HCT116 (cell line): ENCODE measurements at regions not wholly inside any gene's neighbourhood (a gene's known extent, or its start where the extent isn't known, plus 50 kb on each side); places are given as distances from the start of the nearest gene placed in this dataset.
"Not testable (repeated sequence)": the region's sequence is repeated elsewhere in the genome, so short reads cannot be mapped to it uniquely, and the experiment has no call there.

Experiments used
- ATAC-seq: fragments of 200-7000 bp; cut with Tn5 transposase; 2 replicates; pipeline ENCODE4 v1.9.1; 2020; ENCODE audit warnings: mild to moderate bottlenecking, moderate library complexity
- BruUV-seq: library from RNA; stranded (reverse); fragments of 400-500 nt; replicated peaks from 2 replicates; lab custom pipeline; 2021; lab: Mats Ljungman, UMichigan
- CTCF ChIA-PET: fragments of 300-600 bp; sonication (Branson Sonifier 250); formaldehyde crosslinking; loops from one replicate; lab custom pipeline; 2021; ENCODE audit warnings: antibody characterized with exemption; lab: Charles Lee
- POLR2A ChIA-PET: fragments of 300-600, 350-600 bp; sonication (Branson Sonifier 250); formaldehyde crosslinking; loops from one replicate; lab custom pipeline; 2021; ENCODE audit warnings: antibody characterized with exemption; lab: Charles Lee
- RAD21 ChIA-PET, 2 experiments: fragments of 300-600 bp; sonication (Branson Sonifier 250); formaldehyde crosslinking; loops; one replicate each; lab custom pipeline; 2023; ENCODE audit warnings: low total read pairs in 2 of 2; ENCODE audit not compliant: uncharacterized antibody in 2 of 2, unreplicated experiment in 2 of 2, low non-redundant PET in 1 of 2; lab: Charles Lee
- DNase-seq: peaks from one replicate; pipeline ENCODE4 v3.0.0-alpha.2; 2010; ENCODE audit warnings: low read depth, low spot score
- H2AFZ ChIP-seq: fragments of 200-600 bp; shearing (Covaris generic), sonication (generic); 2 replicates; pipeline ENCODE4 v1.6.1; 2017; ENCODE audit warnings: low read depth, mixed run types, mixed read lengths, antibody characterized with exemption, low read length; ENCODE audit not compliant: poor library complexity, severe bottlenecking
- H3K27ac ChIP-seq: 2 replicates; pipeline ENCODE4 v1.5.1; 2012; ENCODE audit warnings: low read depth, low read length
- H3K27me3 ChIP-seq: fragments of 200-600 bp; sonication (generic); 2 replicates; pipeline ENCODE4 v1.6.1; 2016; ENCODE audit warnings: mixed run types, low read length, mixed read lengths; ENCODE audit not compliant: insufficient read depth
- H3K36me3 ChIP-seq, 2 experiments: fragments of 200-500 bp in 1 of 2; fragments of 200-600 bp in 1 of 2; sonication (Bioruptor generic) in 1 of 2; sonication (generic) in 1 of 2; 2 replicates each; pipeline versions ENCODE4 v1.5.1 to v1.6.1; 2014 to 2016; ENCODE audit warnings: low read length in 2 of 2, inconsistent platforms in 1 of 2, mixed read lengths in 1 of 2, mixed run types in 1 of 2; ENCODE audit not compliant: insufficient read depth in 2 of 2, control insufficient read depth in 1 of 2
- H3K4me1 ChIP-seq, 2 experiments: fragments of 200-600 bp in 1 of 2; sonication (generic) in 1 of 2; 2 replicates each; pipeline versions ENCODE4 v1.5.1 to v1.6.1; 2012 to 2017; ENCODE audit warnings: low read length in 2 of 2, inconsistent platforms in 1 of 2, mild to moderate bottlenecking in 1 of 2, mixed read lengths in 1 of 2, mixed run types in 1 of 2, moderate library complexity in 1 of 2; ENCODE audit not compliant: insufficient read depth in 2 of 2, control insufficient read depth in 1 of 2
- H3K4me2 ChIP-seq: fragments of 200-600 bp; sonication (generic); 2 replicates; pipeline ENCODE4 v1.6.1; 2017; ENCODE audit warnings: mixed run types, low read length, mixed read lengths
- H3K4me3 ChIP-seq, 2 experiments: fragments of 200-600 bp in 1 of 2; sonication (generic) in 1 of 2; replicated peaks in 1 of 2; 2 replicates each; pipeline ENCODE4 v1.5.1; 2011 to 2016; ENCODE audit warnings: low read length in 2 of 2, control low read depth in 1 of 2, low read depth in 1 of 2, mild to moderate bottlenecking in 1 of 2, mixed read lengths in 1 of 2, mixed run types in 1 of 2
- H3K79me2 ChIP-seq: fragments of 200-600 bp; sonication (generic); 2 replicates; pipeline ENCODE4 v1.6.1; 2017; ENCODE audit warnings: mild to moderate bottlenecking, mixed run types, low read length, moderate library complexity, mixed read lengths; ENCODE audit not compliant: insufficient read depth
- H3K9ac ChIP-seq: fragments of 200-600 bp; sonication (generic); 2 replicates; pipeline ENCODE4 v1.6.1; 2016; ENCODE audit warnings: low read length, mixed read lengths
- H3K9me2 ChIP-seq: fragments of 200-600 bp; sonication (generic), shearing (Covaris generic); 2 replicates; pipeline ENCODE4 v1.6.1; 2017; ENCODE audit warnings: mixed run types, mild to moderate bottlenecking, moderate library complexity; ENCODE audit not compliant: insufficient read depth
- H3K9me3 ChIP-seq, 2 experiments: fragments of 200-500 bp in 1 of 2; fragments of 200-600 bp in 1 of 2; sonication (Bioruptor generic) in 1 of 2; sonication (generic) in 1 of 2; 2 replicates each; pipeline ENCODE4 v1.6.1; 2014 to 2017; ENCODE audit warnings: low read length in 2 of 2, mixed read lengths in 2 of 2, inconsistent platforms in 1 of 2, low read depth in 1 of 2, mild to moderate bottlenecking in 1 of 2, mixed run types in 1 of 2, moderate library complexity in 1 of 2; ENCODE audit not compliant: control insufficient read depth in 1 of 2, insufficient read depth in 1 of 2
- H4K20me1 ChIP-seq: fragments of 200-600 bp; sonication (generic), shearing (Covaris generic); 2 replicates; pipeline ENCODE4 v1.6.1; 2017; ENCODE audit warnings: mixed run types, mild to moderate bottlenecking, moderate library complexity; ENCODE audit not compliant: insufficient read depth
- CBX3 ChIP-seq: IDR thresholded peaks from 2 replicates; pipeline ENCODE4 v1.6.1; 2012; ENCODE audit warnings: low read depth
- ELF1 ChIP-seq: IDR thresholded peaks from 2 replicates; pipeline ENCODE4 v1.6.1; 2012; ENCODE audit warnings: low read depth, borderline replicate concordance
- EZH2phosphoT487 ChIP-seq: fragments of 200-600 bp; IDR thresholded peaks from 2 replicates; pipeline ENCODE4 v1.6.1; 2018; ENCODE audit warnings: antibody characterized with exemption, borderline replicate concordance
- RAD21 ChIP-seq: IDR thresholded peaks from 2 replicates; pipeline ENCODE4 v1.6.1; 2012; ENCODE audit warnings: low read depth, mild to moderate bottlenecking
- TCF7L2 ChIP-seq: IDR thresholded peaks from 2 replicates; pipeline ENCODE4 v1.7.0; 2011; ENCODE audit warnings: borderline replicate concordance, inconsistent platforms; ENCODE audit not compliant: insufficient read depth, insufficient read length; ENCODE audit errors: extremely low read depth
- intact Hi-C: fragments of 100-400 bp; cut with micrococcal nuclease; formaldehyde crosslinking; loops from 2 replicates; pipeline ENCODE4 v1.10.0; 2022
- TF ChIP-seq, protein P1 (sequence below), 3 experiments: fragments of 200-600 bp in 1 of 3; sonication (generic) in 1 of 3; IDR thresholded peaks in 2 of 3; conservative IDR thresholded peaks in 1 of 3; 2 replicates each; pipeline ENCODE4 v1.5.1; 2012 to 2017; ENCODE audit warnings: low read depth in 2 of 3, low read length in 2 of 3, antibody characterized with exemption in 1 of 3, borderline replicate concordance in 1 of 3, control low read depth in 1 of 3, mild to moderate bottlenecking in 1 of 3, mixed read lengths in 1 of 3, mixed run types in 1 of 3, moderate library complexity in 1 of 3; ENCODE audit not compliant: insufficient read depth in 1 of 3

DNA sequence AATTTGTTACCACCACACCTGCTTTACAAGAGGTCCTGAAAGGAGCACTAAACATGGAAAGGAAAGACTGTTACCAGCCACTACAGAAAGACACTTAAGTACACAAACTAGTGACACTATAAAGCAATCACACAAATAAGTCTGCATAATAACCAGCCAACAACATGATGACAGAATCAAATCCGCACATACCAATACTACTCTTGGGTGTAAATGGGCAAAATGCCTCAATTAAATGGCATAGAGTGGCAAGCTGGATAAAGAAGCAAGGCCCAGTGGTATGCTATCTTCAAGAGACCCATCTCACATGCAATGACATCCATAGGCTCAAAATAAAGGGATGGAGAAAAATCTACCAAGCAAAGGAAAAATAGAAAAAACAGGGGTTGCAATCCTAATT is 106.8 kb upstream of the PRR23C start:
- Histone ChIP-seq H3K4me3 (no peak overlapping the region), H3K9ac (no peak overlapping the region), H3K4me2 (no peak overlapping the region), H3K9me3 (peaks cover 4 to 5% of the 10 kb centered on the region in 2 experiments; a peak in 1 of 4 replicates), H3K36me3 (no peaks in the 10 kb centered on the region), H3K4me1 (no peaks in the 10 kb centered on the region)
- intact Hi-C loops, result no loop called here
- DNase-seq, result no peak
- no peak for TF ChIP-seq TCF7L2
- TF ChIP-seq EZH2phosphoT487, result no peak
- no peak for TF ChIP-seq CBX3
- TF ChIP-seq, protein P1, sequence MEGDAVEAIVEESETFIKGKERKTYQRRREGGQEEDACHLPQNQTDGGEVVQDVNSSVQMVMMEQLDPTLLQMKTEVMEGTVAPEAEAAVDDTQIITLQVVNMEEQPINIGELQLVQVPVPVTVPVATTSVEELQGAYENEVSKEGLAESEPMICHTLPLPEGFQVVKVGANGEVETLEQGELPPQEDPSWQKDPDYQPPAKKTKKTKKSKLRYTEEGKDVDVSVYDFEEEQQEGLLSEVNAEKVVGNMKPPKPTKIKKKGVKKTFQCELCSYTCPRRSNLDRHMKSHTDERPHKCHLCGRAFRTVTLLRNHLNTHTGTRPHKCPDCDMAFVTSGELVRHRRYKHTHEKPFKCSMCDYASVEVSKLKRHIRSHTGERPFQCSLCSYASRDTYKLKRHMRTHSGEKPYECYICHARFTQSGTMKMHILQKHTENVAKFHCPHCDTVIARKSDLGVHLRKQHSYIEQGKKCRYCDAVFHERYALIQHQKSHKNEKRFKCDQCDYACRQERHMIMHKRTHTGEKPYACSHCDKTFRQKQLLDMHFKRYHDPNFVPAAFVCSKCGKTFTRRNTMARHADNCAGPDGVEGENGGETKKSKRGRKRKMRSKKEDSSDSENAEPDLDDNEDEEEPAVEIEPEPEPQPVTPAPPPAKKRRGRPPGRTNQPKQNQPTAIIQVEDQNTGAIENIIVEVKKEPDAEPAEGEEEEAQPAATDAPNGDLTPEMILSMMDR (IDR thresholded peaks at IDR 0.05 in 2 of 3, conservative IDR thresholded peaks at IDR 0.05 in 1 of 3; ENCODE audit: borderline replicate concordance in 1 of 3, insufficient read depth in 1 of 3, low read depth in 2 of 3, low read length in 2 of 3), result no peak
- no peak for TF ChIP-seq ELF1
- no peak for TF ChIP-seq RAD21
- TF ChIP-seq, all 23 proteins: peak for 0
- Histone ChIP-seq H3K79me2 (no peaks in the 10 kb centered on the region), H3K27ac (no peak overlapping the region), H4K20me1 (no peaks in the 10 kb centered on the region), H2AFZ (no peak overlapping the region), H3K27me3 (no peaks in the 10 kb centered on the region), H3K9me2 (no peaks in the 10 kb centered on the region)
- POLR2A ChIA-PET, result no interaction called here
- ATAC-seq, result no peak
- RAD21 ChIA-PET, result no interaction called here
- no TSS peak for BruUV-seq
- CTCF ChIA-PET, result no interaction called here

DNA sequence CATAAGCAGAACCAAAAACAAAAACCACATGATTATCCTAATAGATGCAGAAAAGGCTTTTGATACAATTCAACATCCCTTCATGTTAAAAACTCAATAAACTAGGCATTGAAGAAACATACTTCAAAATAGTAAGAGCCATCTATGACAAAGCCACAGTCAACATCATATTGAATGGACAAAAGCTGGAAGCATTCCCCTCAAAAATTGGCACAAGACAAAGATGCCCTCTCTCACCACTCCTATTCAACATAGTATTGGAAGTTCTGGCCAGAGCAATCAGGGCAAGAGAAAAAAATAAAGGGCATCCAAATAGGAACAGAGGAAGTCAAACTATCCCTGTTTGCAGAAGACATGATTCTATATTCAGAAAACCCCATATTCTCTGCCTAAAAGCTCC is 108.7 kb upstream of the PRR23C start:
- H3K36me3 ChIP-seq, intact Hi-C loops, H3K4me3 ChIP-seq, H2AFZ ChIP-seq, BruUV-seq, ATAC-seq, H3K9ac ChIP-seq, H3K9me2 ChIP-seq, H3K4me1 ChIP-seq, RAD21 ChIA-PET, H4K20me1 ChIP-seq, H3K27me3 ChIP-seq, CTCF ChIA-PET, POLR2A ChIA-PET, H3K9me3 ChIP-seq, H3K4me2 ChIP-seq, H3K27ac ChIP-seq, H3K79me2 ChIP-seq, DNase-seq: not testable (repeated sequence)
